Calu3 (cell line): ENCODE measurements at regions not wholly inside any gene's neighbourhood (a gene's known extent, or its start where the extent isn't known, plus 50 kb on each side); places are given as distances from the start of the nearest gene placed in this dataset.
"Not testable (repeated sequence)": the region's sequence is repeated elsewhere in the genome, so short reads cannot be mapped to it uniquely, and the experiment has no call there.

ENCODE experiments used
- BruUV-seq: library from RNA; stranded (reverse); fragments of 400-500 nt; replicated peaks from 2 replicates; lab custom pipeline; 2021; lab: Mats Ljungman, UMichigan
- CTCF ChIA-PET: fragments of 300-600 bp; sonication (Branson Sonifier 250); formaldehyde crosslinking; loops from one replicate; lab custom pipeline; 2022; ENCODE audit warnings: antibody characterized with exemption; lab: Charles Lee
- DNase-seq: peaks from one replicate; pipeline ENCODE4 v3.0.0; 2022
- H3K27ac Mint-ChIP-seq: one replicate; pipeline ENCODE4 v1.8.0; 2022; ENCODE audit warnings: mixed read lengths; ENCODE audit not compliant: unreplicated experiment
- H3K27me3 Mint-ChIP-seq: one replicate; pipeline ENCODE4 v1.8.0; 2022; ENCODE audit warnings: mixed read lengths; ENCODE audit not compliant: unreplicated experiment
- H3K36me3 Mint-ChIP-seq: one replicate; pipeline ENCODE4 v1.8.0; 2022; ENCODE audit warnings: mild to moderate bottlenecking, moderate library complexity, mixed read lengths; ENCODE audit not compliant: insufficient read depth, unreplicated experiment
- H3K4me1 Mint-ChIP-seq: one replicate; pipeline ENCODE4 v1.8.0; 2022; ENCODE audit warnings: mild to moderate bottlenecking, low read depth, mixed read lengths; ENCODE audit not compliant: unreplicated experiment
- H3K4me3 Mint-ChIP-seq: one replicate; pipeline ENCODE4 v1.8.0; 2022; ENCODE audit warnings: mild to moderate bottlenecking, low read depth, moderate library complexity, mixed read lengths; ENCODE audit not compliant: unreplicated experiment
- H3K9me3 Mint-ChIP-seq: one replicate; pipeline ENCODE4 v1.8.0; 2022; ENCODE audit warnings: low read depth, mixed read lengths; ENCODE audit not compliant: unreplicated experiment
- intact Hi-C: fragments of 100-400 bp; cut with micrococcal nuclease; formaldehyde crosslinking; loops from one replicate; pipeline ENCODE4 v1.10.0; 2022; ENCODE audit not compliant: unreplicated experiment
- TF ChIP-seq, protein P1 (sequence below): fragments of 200-600 bp; IDR thresholded peaks from one replicate; pipeline ENCODE4 v1.8.0; 2022; ENCODE audit warnings: antibody characterized with exemption; ENCODE audit not compliant: unreplicated experiment

DNA sequence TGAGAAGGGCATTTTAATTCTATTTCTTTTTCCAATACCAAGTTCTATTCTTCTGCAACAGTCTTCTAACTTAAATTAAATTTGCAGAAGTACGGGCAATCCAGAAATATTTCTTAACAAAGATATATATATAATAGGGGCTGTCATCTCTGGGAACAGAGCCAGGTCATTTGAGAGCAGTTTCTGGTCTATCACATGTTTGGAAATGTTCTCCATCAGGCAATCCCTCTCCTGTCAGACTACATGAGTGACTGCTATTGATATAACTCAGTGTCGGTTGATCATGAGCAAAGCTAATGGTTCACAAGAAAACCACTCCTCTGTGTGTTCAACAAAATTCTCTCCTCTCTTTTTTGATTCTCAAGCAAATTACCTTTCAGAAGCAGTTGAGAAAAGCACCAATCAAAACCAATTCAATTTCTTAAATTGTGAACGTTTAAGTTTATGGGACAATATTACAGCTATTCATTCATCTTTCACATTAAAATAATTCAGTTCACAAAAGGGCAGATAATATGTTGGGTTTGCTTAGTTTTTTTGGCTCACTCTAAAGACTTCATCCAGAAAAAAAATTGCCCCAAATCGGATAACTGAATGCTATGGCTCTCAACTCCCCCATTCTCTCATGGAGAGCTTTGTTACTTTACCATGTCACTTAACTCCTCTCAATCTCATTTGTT, 152.9 kb upstream of the TGFBR2 start:
- H3K4me3 Mint-ChIP-seq = no peak overlapping the region
- H3K36me3 Mint-ChIP-seq = no peaks in the 10 kb centered on the region
- no peaks in the 10 kb centered on the region for H3K27me3 Mint-ChIP-seq
- BruUV-seq = no TSS peak
- intact Hi-C loops = no loop called here
- no peak overlapping the region for H3K27ac Mint-ChIP-seq
- no peaks in the 10 kb centered on the region for H3K4me1 Mint-ChIP-seq
- TF ChIP-seq, protein P1, sequence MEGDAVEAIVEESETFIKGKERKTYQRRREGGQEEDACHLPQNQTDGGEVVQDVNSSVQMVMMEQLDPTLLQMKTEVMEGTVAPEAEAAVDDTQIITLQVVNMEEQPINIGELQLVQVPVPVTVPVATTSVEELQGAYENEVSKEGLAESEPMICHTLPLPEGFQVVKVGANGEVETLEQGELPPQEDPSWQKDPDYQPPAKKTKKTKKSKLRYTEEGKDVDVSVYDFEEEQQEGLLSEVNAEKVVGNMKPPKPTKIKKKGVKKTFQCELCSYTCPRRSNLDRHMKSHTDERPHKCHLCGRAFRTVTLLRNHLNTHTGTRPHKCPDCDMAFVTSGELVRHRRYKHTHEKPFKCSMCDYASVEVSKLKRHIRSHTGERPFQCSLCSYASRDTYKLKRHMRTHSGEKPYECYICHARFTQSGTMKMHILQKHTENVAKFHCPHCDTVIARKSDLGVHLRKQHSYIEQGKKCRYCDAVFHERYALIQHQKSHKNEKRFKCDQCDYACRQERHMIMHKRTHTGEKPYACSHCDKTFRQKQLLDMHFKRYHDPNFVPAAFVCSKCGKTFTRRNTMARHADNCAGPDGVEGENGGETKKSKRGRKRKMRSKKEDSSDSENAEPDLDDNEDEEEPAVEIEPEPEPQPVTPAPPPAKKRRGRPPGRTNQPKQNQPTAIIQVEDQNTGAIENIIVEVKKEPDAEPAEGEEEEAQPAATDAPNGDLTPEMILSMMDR = no peak
- H3K9me3 Mint-ChIP-seq = peaks cover 5% of the 10 kb centered on the region
- CTCF ChIA-PET = no interaction called here
- no peak for DNase-seq

- H3K36me3 Mint-ChIP-seq = no peaks in the 10 kb centered on the region
- no TSS peak for BruUV-seq
- no peak for DNase-seq
- intact Hi-C loops = no loop called here
- H3K27ac Mint-ChIP-seq = no peak overlapping the region
- H3K27me3 Mint-ChIP-seq = no peaks in the 10 kb centered on the region
- H3K9me3 Mint-ChIP-seq = peaks cover 5% of the 10 kb centered on the region
- CTCF ChIA-PET = no interaction called here
- H3K4me1 Mint-ChIP-seq = no peaks in the 10 kb centered on the region
- no peak overlapping the region for H3K4me3 Mint-ChIP-seq
- TF ChIP-seq, protein P1 = no peak
These were observed 151.8 kb upstream of the TGFBR2 start for GRCh38 chr3:30454636-30455035.

GRCh38 chr3:30455112-30455511, 151.3 kb upstream of the TGFBR2 start:
- H3K27ac Mint-ChIP-seq, H3K4me1 Mint-ChIP-seq, H3K36me3 Mint-ChIP-seq, DNase-seq, H3K27me3 Mint-ChIP-seq, H3K9me3 Mint-ChIP-seq, H3K4me3 Mint-ChIP-seq, CTCF ChIA-PET, BruUV-seq, intact Hi-C loops: not testable (repeated sequence)

DNA sequence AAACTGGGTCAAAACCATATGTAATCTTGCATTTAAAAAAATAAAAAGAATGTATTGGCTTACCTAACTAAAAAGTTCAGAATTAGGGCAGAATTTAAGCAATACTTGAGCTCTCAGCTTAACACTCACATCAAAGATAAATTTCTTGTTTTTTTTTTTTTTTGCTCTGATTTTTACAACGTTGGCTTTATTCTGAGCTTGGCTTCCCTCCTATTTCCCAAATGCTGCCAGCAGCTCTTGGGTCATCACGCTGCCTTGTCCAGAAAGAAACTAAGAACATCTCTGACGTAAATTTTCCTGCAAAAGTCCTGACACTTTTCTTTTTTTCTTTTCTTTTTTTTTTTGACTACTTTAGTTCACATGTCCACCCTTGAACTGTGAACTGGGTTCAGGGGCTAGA, 150.6 kb upstream of the TGFBR2 start:
- no peak overlapping the region for H3K4me3 Mint-ChIP-seq
- intact Hi-C loops = no loop called here
- H3K27me3 Mint-ChIP-seq = no peaks in the 10 kb centered on the region
- CTCF ChIA-PET = no interaction called here
- no peaks in the 10 kb centered on the region for H3K36me3 Mint-ChIP-seq
- no peaks in the 10 kb centered on the region for H3K4me1 Mint-ChIP-seq
- no TSS peak for BruUV-seq
- TF ChIP-seq, protein P1 = no peak
- no peak for DNase-seq
- H3K27ac Mint-ChIP-seq = no peak overlapping the region
- H3K9me3 Mint-ChIP-seq = peaks cover 9% of the 10 kb centered on the region

DNA sequence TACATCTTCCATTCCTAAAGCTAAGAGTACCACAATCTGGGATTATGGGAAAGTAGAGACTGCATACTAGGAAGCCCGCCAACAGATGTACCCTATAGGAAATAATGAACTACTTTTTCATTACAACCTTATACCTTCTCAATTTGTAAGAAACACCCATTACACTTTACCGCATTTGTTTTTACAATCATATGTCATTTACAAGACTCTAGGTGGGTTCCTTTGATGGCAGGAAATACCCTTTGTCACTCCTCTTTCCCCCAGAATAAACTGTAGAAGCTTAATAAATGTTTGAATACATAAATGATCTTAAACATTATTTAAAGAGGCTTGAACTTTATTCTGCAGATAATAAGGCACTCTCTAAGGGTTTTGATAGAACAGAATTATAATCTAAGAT, 150.1 kb upstream of the TGFBR2 start:
- peaks cover 9% of the 10 kb centered on the region for H3K9me3 Mint-ChIP-seq
- BruUV-seq = no TSS peak
- TF ChIP-seq, protein P1 = no peak
- no peaks in the 10 kb centered on the region for H3K36me3 Mint-ChIP-seq
- no peaks in the 10 kb centered on the region for H3K4me1 Mint-ChIP-seq
- CTCF ChIA-PET = no interaction called here
- H3K4me3 Mint-ChIP-seq = no peak overlapping the region
- intact Hi-C loops = no loop called here
- no peaks in the 10 kb centered on the region for H3K27me3 Mint-ChIP-seq
- no peak for DNase-seq
- no peak overlapping the region for H3K27ac Mint-ChIP-seq
